Heart right ventricle (tissue), 16 donors: ENCODE measurements at regions not wholly inside any gene's neighbourhood (a gene's known extent, or its start where the extent isn't known, plus 50 kb on each side); places are given as distances from the start of the nearest gene placed in this dataset.
"Not testable (repeated sequence)": the region's sequence is repeated elsewhere in the genome, so short reads cannot be mapped to it uniquely, and the experiment has no call there.

ENCODE experiments used
- ATAC-seq, 8 donors: fragments of 200-7000 bp; cut with Tn5 transposase; one replicate each; pipeline ENCODE4 v1.9.1; 2020; ENCODE audit warnings: mild to moderate bottlenecking in 8 of 8, moderate library complexity in 8 of 8, moderate number of reproducible peaks in 1 of 8
- DNase-seq, 2 donors: peaks; one replicate each; pipeline ENCODE4 v3.0.0-alpha.2; 2020
- H3K27ac ChIP-seq, 10 donors: fragments of 200-600 bp; sonication (generic) in 2 of 10; one replicate each; pipeline versions ENCODE4 v1.5.0 to v1.8.0; 2020 to 2022; ENCODE audit warnings: mild to moderate bottlenecking in 3 of 10
- H3K27me3 ChIP-seq, 7 donors: fragments of 200-600 bp; one replicate each; pipeline ENCODE4 v1.8.0; 2021 to 2022; ENCODE audit warnings: mild to moderate bottlenecking in 2 of 7
- H3K36me3 ChIP-seq, 9 donors: fragments of 200-600 bp; sonication (generic) in 1 of 9; one replicate each; pipeline versions ENCODE4 v1.5.0 to v1.8.0; 2020 to 2022; ENCODE audit warnings: mild to moderate bottlenecking in 2 of 9
- H3K4me1 ChIP-seq, 9 donors: fragments of 200-600 bp; sonication (generic) in 1 of 9; one replicate each; pipeline versions ENCODE4 v1.5.0 to v1.8.0; 2020 to 2022; ENCODE audit warnings: mild to moderate bottlenecking in 4 of 9
- H3K4me3 ChIP-seq, 10 donors: fragments of 200-600 bp; sonication (generic) in 2 of 10; one replicate each; pipeline versions ENCODE4 v1.5.0 to v1.8.0; 2020 to 2022; ENCODE audit warnings: mild to moderate bottlenecking in 7 of 10, moderate library complexity in 2 of 10
- H3K9me3 ChIP-seq, 11 donors: fragments of 200-600 bp in 10 of 11; sonication (generic) in 2 of 11; one replicate each; pipeline versions ENCODE4 v1.5.0 to v1.8.0; 2013 to 2022; ENCODE audit warnings: mild to moderate bottlenecking in 2 of 11, control low read depth in 1 of 11, moderate library complexity in 1 of 11
- CTCF ChIP-seq, 9 donors: fragments of 200-600 bp; sonication (generic) in 2 of 9; IDR thresholded peaks; one replicate each; pipeline versions ENCODE4 v1.5.0 to v1.8.0; 2021 to 2022; ENCODE audit warnings: antibody characterized with exemption in 9 of 9, mild to moderate bottlenecking in 5 of 9, moderate library complexity in 1 of 9
- WGBS, 2 donors: extraction: QIAGEN DNeasy Blood & Tissue Kit; methylation state at CpG; one replicate each; pipeline ENCODE4 v1.1.7; 2013; ENCODE audit warnings: inconsistent platforms in 1 of 2; 5-methylcytosine and 5-hydroxymethylcytosine counted together
- intact Hi-C, 10 donors: fragments of 100-400 bp; cut with DNase I; formaldehyde crosslinking; loops; one replicate each; pipeline versions ENCODE4 v1.11.1 to v1.14.2; 2022
- donor health status: Arrhythmogenic right ventricular cardiomyopathy.
- donor health status: ischemic (EF 13 %, LVEDD 7.1; RV severe dilation, severe dysfunction).
- donor health status: healthy with polysubstance abuse.
- donor health status: DM: no; HTN: yes; CAD: no.
- donor health status: DM: no; HTN: no; CAD: no.
- donor health status: ischemic (EF 25% LVEDD 6.9; RV normal size, moderate dysfunction).
- donor health status: ischemic (EF 25% LVEDD 5.7; RV mildly dilated, moderate dysfunction).
- donor health status: healthy.
- donor health status: DM: yes; HTN: yes; CAD: no.
- donor health status: Ischemic cardiomyopathy.
- donor health status: ischemic (EF 35%, LVEDD 5.7; RV mildly dilated, moderate dysfunction).
- donor health status: nonischemic (EF 11% LVEDD 7.7; RV severe dilation, severe dysfunction).
- donor health status: DM: yes; HTN: yes; CAD: no.
- donor health status: PGD.
- donor health status: ischemic (EF 29% LVEDD 5.4; RV normal size, mild dysfunction).
- donor health status: nonischemic (EF 23%, LVEDD 6.1; RV moderate dilation, normal function).

DNA sequence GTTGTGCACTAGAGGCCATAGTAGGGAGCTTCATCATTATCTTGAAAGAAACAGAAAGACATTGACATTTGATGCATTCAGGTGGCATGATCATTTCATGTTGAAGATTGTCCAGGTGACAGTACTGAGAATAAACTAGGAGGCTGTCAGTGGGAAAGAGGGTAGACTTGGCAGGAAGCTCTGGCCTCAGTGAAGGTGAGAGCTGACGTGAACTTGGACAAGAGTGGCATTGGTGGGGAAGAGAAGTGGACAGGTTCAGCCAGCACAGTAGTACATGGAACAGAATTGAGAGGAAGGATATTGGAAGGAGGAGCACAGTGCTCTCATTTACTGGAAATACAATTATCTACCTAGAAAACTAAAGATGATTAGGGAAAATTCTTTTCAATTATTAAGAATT, 245.2 kb downstream of the CYRIA start:
- intact Hi-C loops = loop anchor here in 1 of 10 donors (1.0 kb wide), 1 partner anchor 35 kb away; no protein-coding TSS in a partner anchor

DNA sequence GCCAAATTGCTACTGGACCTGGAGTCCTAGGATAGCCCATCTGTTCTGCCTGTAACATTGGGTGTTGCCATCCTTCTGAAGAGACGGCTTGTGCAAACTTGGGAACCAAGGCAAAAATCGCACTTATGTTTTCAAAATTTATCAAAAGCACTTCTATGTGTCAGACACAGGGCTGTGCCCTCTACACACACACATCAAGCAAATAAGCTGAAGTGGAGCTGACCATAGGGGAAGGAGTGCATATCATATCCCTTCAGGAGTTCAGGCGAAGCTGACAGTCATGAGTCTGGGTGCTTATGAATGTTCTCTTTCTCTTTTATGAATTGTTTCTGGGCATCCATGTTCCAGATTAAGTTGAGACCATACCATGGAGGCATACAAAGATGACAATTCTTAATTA, 247.9 kb downstream of the CYRIA start:
- peaks cover 0 to 12% (median 0%) of the 10 kb centered on the region in 9 donors for H3K4me1 ChIP-seq
- H3K27me3 ChIP-seq = no peaks in the 10 kb centered on the region
- ATAC-seq (no peak), DNase-seq (no peak)
- no peaks in the 10 kb centered on the region for H3K36me3 ChIP-seq
- no peak overlapping the region for H3K27ac ChIP-seq
- no peak for TF ChIP-seq CTCF (IDR thresholded peaks at IDR 0.05)
- intact Hi-C loops = no loop called here
- WGBS, 2 donors = 88 to 93% methylated on average over 3 of the region's 3 CpGs
- H3K9me3 ChIP-seq = peaks cover 0 to 5% (median 0%) of the 10 kb centered on the region in 11 donors
- no peak overlapping the region for H3K4me3 ChIP-seq

More for the DNA sequence above, 245.2 kb downstream of the CYRIA start:
- Histone ChIP-seq H3K9me3 (peaks cover 0 to 3% (median 0%) of the 10 kb centered on the region in 11 donors), H3K4me3 (no peak overlapping the region), H3K36me3 (no peaks in the 10 kb centered on the region), H3K4me1 (peaks cover 0 to 5% (median 0%) of the 10 kb centered on the region in 9 donors), H3K27me3 (no peaks in the 10 kb centered on the region), H3K27ac (no peak overlapping the region)
- no peak for ATAC-seq
- no peak for TF ChIP-seq CTCF (IDR thresholded peaks at IDR 0.05)
- no peak for DNase-seq
- WGBS, 2 donors = 43 to 55% methylated on average over 1 of the region's 1 CpG

DNA sequence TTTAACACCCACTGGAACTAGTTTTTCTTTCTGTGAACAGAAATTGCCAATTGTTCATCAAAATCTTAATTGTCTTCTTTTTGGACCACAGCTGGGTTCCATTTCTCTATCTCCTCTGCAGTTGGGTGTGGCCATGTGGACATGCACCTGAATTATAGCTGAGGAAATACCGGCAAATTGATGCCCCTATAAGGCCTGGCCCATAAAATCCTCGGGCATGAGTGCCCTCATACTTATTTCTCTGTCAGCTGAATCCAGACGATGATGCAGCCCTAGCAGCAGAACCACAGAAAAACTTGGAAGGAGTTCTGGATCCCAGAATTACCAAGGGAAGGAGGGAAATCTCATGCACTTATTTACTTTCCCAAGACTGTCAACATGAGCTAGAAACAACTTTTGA, 249.0 kb downstream of the CYRIA start:
- Histone ChIP-seq H3K4me3 (no peak overlapping the region), H3K27me3 (no peaks in the 10 kb centered on the region), H3K9me3 (peaks cover 0 to 5% (median 0%) of the 10 kb centered on the region in 11 donors), H3K27ac (no peak overlapping the region), H3K4me1 (peaks cover 0 to 22% (median 0%) of the 10 kb centered on the region in 9 donors), H3K36me3 (no peaks in the 10 kb centered on the region)
- no peak for TF ChIP-seq CTCF (IDR thresholded peaks at IDR 0.05)
- 54 to 88% methylated on average over 3 of the region's 3 CpGs for WGBS, 2 donors
- intact Hi-C loops = no loop called here
- ATAC-seq (no peak), DNase-seq (no peak)

DNA sequence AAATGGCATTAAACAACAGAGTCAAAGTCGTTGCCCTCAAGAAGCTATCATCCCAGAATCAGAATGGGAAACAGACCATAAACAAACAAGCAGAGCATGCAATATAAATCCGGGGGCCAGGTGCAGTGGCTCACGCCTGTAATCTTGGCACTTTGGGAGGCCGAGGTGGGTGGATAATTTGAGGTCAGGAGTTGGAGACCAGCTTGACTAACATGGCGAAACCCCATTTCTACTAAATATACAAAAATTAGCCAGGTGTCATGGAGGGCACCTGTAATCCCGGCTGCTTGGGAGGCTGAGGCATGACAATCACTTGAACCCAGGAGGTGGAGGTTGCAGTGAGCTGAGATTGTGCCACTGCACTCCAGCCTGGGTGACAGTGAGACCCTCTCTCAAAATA, 249.8 kb downstream of the CYRIA start:
- intact Hi-C loops = not testable (repeated sequence)
- 90 to 91% methylated on average over 6 of the region's 6 CpGs for WGBS, 2 donors

DNA sequence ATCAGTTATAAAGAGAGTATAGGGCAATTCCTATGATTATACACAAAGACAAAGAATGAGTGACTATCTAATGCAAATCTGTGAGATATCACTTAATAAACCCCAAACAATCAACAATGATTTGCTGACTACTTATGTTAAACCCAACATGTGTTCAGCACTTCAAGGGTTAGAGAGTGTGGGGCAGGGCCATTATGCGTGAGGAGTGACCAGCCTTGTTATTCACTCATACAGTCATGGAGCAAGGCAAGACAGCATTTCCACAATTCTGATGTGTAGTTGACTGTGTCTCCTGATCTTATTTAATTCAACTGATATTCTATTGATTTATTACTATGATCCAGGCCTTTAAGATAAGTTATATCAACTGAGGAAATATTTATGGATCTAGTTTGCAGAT, 251.7 kb downstream of the CYRIA start:
- Histone ChIP-seq H3K4me1 (peaks cover 0 to 27% (median 1%) of the 10 kb centered on the region in 9 donors), H3K36me3 (no peaks in the 10 kb centered on the region), H3K27ac (peak overlapping the region in 8 of 10 donors; percentile 2 to 90 (median 76)), H3K9me3 (peaks cover 0 to 5% (median 0%) of the 10 kb centered on the region in 11 donors), H3K27me3 (no peaks in the 10 kb centered on the region), H3K4me3 (no peak overlapping the region)
- WGBS, 2 donors = 64 to 68% methylated on average over 1 of the region's 1 CpG
- ATAC-seq = peak in 1 of 8 donors; percentile 45
- TF ChIP-seq CTCF (IDR thresholded peaks at IDR 0.05) = no peak
- intact Hi-C loops = no loop called here
- no peak for DNase-seq

More for the DNA sequence above, 249.8 kb downstream of the CYRIA start:
- H3K27me3 ChIP-seq, H3K4me3 ChIP-seq, ATAC-seq, H3K36me3 ChIP-seq, DNase-seq, H3K9me3 ChIP-seq, H3K27ac ChIP-seq: not testable (repeated sequence)
- peaks cover 0 to 22% (median 0%) of the 10 kb centered on the region in 9 donors for H3K4me1 ChIP-seq
